Activated naive CD8-positive, alpha-beta T cell treated with anti-CD3 and anti-CD28 coated beads, Interleukin-2, amount 50 U/mL, for 24 hours (primary cell): ENCODE measurements at regions not wholly inside any gene's neighbourhood (a gene's known extent, or its start where the extent isn't known, plus 50 kb on each side); places are given as distances from the start of the nearest gene placed in this dataset.

ENCODE experiments used
- ATAC-seq: fragments of 150-1000 bp; cut with Tn5 transposase; one replicate; pipeline ENCODE4 v1.10.0; 2021
- DNase-seq: peaks from one replicate; pipeline ENCODE4 v3.0.0; 2021
- H3K27ac Mint-ChIP-seq: one replicate; pipeline ENCODE4 v1.8.0; 2021; ENCODE audit warnings: mild to moderate bottlenecking, mixed read lengths
- H3K27me3 Mint-ChIP-seq: one replicate; pipeline ENCODE4 v1.8.0; 2021; ENCODE audit warnings: mixed read lengths
- H3K36me3 Mint-ChIP-seq: one replicate; pipeline ENCODE4 v1.8.0; 2021; ENCODE audit warnings: low read depth, mixed read lengths
- H3K4me1 Mint-ChIP-seq: one replicate; pipeline ENCODE4 v1.8.0; 2021; ENCODE audit warnings: mixed read lengths
- H3K4me3 Mint-ChIP-seq: one replicate; pipeline ENCODE4 v1.8.0; 2021; ENCODE audit warnings: mild to moderate bottlenecking, moderate library complexity, mixed read lengths
- H3K9me3 Mint-ChIP-seq: one replicate; pipeline ENCODE4 v1.8.0; 2021; ENCODE audit warnings: mixed read lengths

- H3K9me3 Mint-ChIP-seq, result no peaks in the 10 kb centered on the region
- H3K27ac Mint-ChIP-seq, result no peak overlapping the region
- ATAC-seq (no peak), DNase-seq (no peak)
- no peak overlapping the region for H3K4me3 Mint-ChIP-seq
- H3K4me1 Mint-ChIP-seq, result peaks cover 3% of the 10 kb centered on the region
- H3K36me3 Mint-ChIP-seq, result peaks cover 2% of the 10 kb centered on the region
- no peaks in the 10 kb centered on the region for H3K27me3 Mint-ChIP-seq
Measured at GRCh38 chr2:12141618-12142258, 395.3 kb downstream of the LPIN1 start.

DNA sequence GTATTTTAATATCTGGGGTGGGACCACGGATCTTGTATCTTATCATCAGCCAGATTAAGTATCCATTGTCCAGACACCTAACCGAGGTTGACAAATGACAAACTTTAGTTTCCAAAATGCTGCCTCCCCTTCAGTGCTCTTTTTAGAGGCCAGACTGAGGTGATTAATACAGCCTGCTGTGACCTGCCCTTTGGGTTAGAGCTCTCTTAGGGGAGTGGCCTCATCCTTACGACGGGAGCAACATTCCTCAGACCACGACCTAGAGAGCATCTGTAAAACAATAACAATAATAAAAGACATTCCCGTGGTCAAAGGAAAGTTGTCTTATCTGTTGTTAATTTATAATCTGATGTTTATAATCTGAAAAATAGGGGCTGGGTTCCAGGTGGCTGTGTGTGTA is 405.3 kb downstream of the LPIN1 start:
- Mint-ChIP-seq H3K4me3 (no peak overlapping the region), H3K9me3 (no peaks in the 10 kb centered on the region), H3K27ac (no peak overlapping the region), H3K4me1 (no peaks in the 10 kb centered on the region), H3K27me3 (no peaks in the 10 kb centered on the region), H3K36me3 (no peaks in the 10 kb centered on the region)
- ATAC-seq, result no peak
- DNase-seq, result no peak

DNA sequence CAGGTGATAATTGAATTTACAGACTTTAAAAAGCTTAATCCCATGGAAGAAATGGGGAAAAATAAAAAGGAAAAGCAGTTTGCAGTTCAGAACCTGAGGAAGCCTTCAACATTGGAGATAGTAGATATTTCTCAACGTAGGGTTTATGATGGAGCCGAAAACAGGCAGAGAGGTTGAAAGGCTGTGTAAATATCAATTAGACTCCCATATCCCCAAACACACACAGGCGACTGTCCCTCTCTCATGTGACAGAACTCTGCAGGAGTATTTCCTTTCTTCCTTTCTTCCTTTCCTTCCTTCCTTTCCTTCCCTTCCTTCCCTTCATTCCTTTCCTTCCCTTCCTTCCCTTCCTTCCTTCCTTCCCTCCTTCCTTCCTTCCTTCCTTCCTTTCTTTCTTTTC is 406.5 kb downstream of the LPIN1 start:
- Mint-ChIP-seq H3K27me3 (peaks cover 2% of the 10 kb centered on the region), H3K4me3 (no peak overlapping the region), H3K9me3 (no peaks in the 10 kb centered on the region), H3K27ac (no peak overlapping the region), H3K36me3 (no peaks in the 10 kb centered on the region), H3K4me1 (no peaks in the 10 kb centered on the region)
- ATAC-seq (no peak), DNase-seq (no peak)

- H3K9me3 Mint-ChIP-seq, result peaks cover 2% of the 10 kb centered on the region
- ATAC-seq (no peak), DNase-seq (no peak)
- no peaks in the 10 kb centered on the region for H3K36me3 Mint-ChIP-seq
- no peaks in the 10 kb centered on the region for H3K4me1 Mint-ChIP-seq
- H3K27ac Mint-ChIP-seq, result no peak overlapping the region
- peaks cover 2% of the 10 kb centered on the region for H3K27me3 Mint-ChIP-seq
- no peak overlapping the region for H3K4me3 Mint-ChIP-seq
Measured at GRCh38 chr2:12155303-12156051, 409.0 kb downstream of the LPIN1 start.

DNA sequence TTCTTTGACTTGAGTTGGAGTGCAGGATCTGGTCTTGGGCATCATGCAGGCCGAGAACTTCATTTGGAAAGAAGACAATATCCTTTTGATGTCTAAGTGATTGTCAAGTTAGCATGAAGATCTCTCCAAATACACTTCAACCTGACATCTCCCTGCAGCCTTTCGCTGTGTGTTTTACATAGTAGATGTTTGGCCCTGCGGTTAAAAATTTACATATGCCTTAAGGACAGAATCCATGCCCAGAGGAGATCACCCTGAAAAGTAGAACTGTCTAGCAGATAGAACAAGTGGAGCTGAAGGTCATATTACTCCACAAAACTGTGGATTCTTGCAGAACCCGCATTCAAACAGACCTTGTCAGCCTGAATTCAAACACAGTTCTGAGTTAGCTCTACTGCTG is 409.9 kb downstream of the LPIN1 start:
- Mint-ChIP-seq H3K36me3 (no peaks in the 10 kb centered on the region), H3K4me1 (no peaks in the 10 kb centered on the region), H3K9me3 (peaks cover 4% of the 10 kb centered on the region), H3K27ac (no peak overlapping the region), H3K4me3 (no peak overlapping the region), H3K27me3 (peaks cover 2% of the 10 kb centered on the region)
- DNase-seq (no peak), ATAC-seq (no peak)

GRCh38 chr2:12161085-12161484 is 414.7 kb downstream of the LPIN1 start:
- no peak for DNase-seq
- Mint-ChIP-seq H3K4me3 (no peak overlapping the region), H3K4me1 (peaks cover 3% of the 10 kb centered on the region), H3K27ac (no peak overlapping the region), H3K36me3 (peaks cover 3% of the 10 kb centered on the region), H3K27me3 (peaks cover 9% of the 10 kb centered on the region), H3K9me3 (peaks cover 4% of the 10 kb centered on the region)
- ATAC-seq, result no peak

GRCh38 chr2:12162269-12163247 is 416.1 kb downstream of the LPIN1 start:
- Mint-ChIP-seq H3K9me3 (peaks cover 4% of the 10 kb centered on the region), H3K27me3 (peaks cover 7% of the 10 kb centered on the region), H3K27ac (no peak overlapping the region), H3K4me3 (no peak overlapping the region), H3K4me1 (peaks cover 3% of the 10 kb centered on the region), H3K36me3 (peaks cover 3% of the 10 kb centered on the region)
- ATAC-seq (no peak), DNase-seq (no peak)

DNA sequence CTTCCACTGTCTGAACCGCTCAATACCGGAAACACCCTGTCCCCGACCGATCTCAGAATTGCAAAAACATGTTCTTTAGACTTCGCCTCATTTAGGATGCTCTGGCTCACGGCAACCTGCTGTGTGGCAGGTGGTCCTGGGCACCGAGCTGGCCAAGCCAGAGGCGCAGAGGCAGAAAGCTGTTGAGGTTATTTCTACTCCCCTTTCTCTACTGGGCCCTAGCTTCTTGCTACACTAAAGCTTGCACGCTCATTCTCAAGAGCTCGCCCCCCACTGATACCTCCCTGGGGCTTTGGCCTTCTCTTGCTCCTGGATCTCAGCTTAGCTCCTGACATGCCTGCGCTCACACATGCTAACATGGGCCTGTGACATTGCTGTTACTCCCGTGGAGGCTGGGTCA is 417.4 kb downstream of the LPIN1 start:
- no peak for DNase-seq
- ATAC-seq, result no peak
- Mint-ChIP-seq H3K27ac (no peak overlapping the region), H3K4me1 (peaks cover 10% of the 10 kb centered on the region), H3K27me3 (peaks cover 7% of the 10 kb centered on the region), H3K36me3 (peaks cover 3% of the 10 kb centered on the region), H3K9me3 (peaks cover 4% of the 10 kb centered on the region), H3K4me3 (no peak overlapping the region)

- Mint-ChIP-seq H3K4me3 (no peak overlapping the region), H3K27ac (no peak overlapping the region), H3K9me3 (peaks cover 4% of the 10 kb centered on the region), H3K4me1 (peaks cover 18% of the 10 kb centered on the region), H3K27me3 (peaks cover 7% of the 10 kb centered on the region), H3K36me3 (peaks cover 3% of the 10 kb centered on the region)
- ATAC-seq, result peak; percentile 20
- DNase-seq, result no peak
Measured at GRCh38 chr2:12164689-12165088, 418.3 kb downstream of the LPIN1 start.

DNA sequence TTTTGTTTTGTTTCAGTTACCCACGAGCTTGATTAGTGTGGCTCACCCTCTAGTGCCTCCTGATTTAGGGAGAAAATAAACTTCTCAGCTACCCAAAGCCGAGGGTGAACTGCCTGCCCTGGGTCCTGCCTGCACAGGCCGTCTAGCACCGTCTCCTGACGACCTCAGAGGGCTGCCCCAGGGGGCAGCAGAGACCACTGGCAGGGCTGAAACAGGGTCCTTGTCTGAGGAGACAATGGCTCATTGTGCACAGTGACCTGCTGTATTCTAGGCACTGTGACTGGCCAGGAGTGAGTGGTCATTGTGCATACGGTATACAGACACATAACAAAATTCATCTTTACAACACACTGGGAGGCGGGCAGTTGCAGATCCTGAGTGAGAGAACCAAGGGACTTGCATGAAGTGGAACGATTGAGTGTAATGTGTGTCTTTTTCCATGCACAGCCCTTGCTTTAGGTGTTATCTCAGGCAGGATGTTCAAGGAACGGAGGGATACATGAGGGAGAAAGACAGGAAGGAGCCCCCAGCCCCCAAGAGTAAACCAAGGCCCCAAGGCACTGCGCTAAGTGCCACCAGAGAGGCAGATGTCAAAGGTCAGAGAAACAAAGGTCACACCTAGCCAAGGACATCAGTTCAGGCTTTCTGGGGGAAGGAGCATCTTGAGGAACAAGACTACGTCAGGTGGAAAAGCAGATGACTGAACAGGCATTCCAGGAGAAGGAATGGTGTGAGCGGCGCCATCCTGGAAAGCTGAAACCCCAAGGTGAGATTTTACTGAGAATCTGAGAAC is 421.3 kb downstream of the LPIN1 start:
- Mint-ChIP-seq H3K27ac (no peak overlapping the region), H3K4me3 (no peak overlapping the region), H3K9me3 (no peaks in the 10 kb centered on the region), H3K4me1 (peaks cover 25% of the 10 kb centered on the region), H3K36me3 (no peaks in the 10 kb centered on the region), H3K27me3 (peaks cover 3% of the 10 kb centered on the region)
- DNase-seq (no peak), ATAC-seq (peak; percentile 11)

DNA sequence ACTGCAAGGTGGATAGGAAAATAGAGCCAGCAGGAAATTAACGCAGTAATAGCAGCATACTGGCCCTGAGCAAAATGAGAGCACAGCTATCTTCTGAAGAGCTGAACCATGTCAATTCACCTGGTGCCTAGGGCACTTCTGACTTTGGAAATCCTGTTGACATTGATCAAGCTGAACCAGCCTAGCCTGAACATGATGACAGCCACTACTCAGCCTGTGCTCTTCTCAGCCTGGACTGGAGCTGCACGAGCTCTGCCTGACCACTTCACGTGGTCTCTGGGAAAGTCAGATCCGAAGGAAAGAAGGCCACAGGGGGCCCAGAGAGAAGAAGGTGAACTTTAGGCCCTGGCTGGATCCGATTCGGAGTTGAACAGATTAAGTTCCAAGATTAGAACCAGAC is 421.9 kb downstream of the LPIN1 start:
- Mint-ChIP-seq H3K9me3 (no peaks in the 10 kb centered on the region), H3K27me3 (peaks cover 3% of the 10 kb centered on the region), H3K27ac (no peak overlapping the region), H3K36me3 (no peaks in the 10 kb centered on the region), H3K4me3 (no peak overlapping the region), H3K4me1 (peaks cover 25% of the 10 kb centered on the region)
- DNase-seq, result no peak
- ATAC-seq, result no peak

DNA sequence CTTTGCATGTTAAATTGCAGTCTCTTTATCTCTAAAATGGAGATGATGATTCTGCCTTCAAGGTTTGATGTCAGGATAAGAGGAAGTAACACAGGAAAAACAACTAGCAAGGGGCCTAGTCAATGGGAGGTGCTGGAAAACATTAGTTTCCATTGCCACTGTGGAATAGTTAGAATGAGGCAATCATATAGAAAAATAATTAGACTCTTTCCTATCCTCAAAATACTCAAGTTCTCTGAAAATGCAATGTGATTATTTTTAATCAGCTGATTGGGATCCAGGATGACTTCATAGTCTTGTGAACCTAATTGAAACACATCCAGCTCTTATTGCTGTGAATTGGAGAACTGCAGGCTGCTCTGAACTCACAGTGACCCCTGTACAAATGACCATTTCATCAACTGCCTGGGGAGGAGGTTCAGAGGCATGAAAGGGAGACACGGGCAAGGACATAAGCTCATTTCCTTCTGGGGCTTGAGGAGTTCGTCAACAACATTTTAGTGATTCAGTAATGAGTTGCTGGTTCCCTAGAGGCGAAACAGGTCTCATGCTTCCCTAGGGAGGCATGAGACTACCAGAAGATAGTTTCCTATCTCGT is 422.5 kb downstream of the LPIN1 start:
- DNase-seq (no peak), ATAC-seq (no peak)
- H3K4me1 Mint-ChIP-seq, result peaks cover 25% of the 10 kb centered on the region
- no peak overlapping the region for H3K27ac Mint-ChIP-seq
- H3K36me3 Mint-ChIP-seq, result no peaks in the 10 kb centered on the region
- H3K9me3 Mint-ChIP-seq, result no peaks in the 10 kb centered on the region
- no peak overlapping the region for H3K4me3 Mint-ChIP-seq
- H3K27me3 Mint-ChIP-seq, result no peaks in the 10 kb centered on the region

GRCh38 chr2:12169721-12170120 is 423.3 kb downstream of the LPIN1 start:
- Mint-ChIP-seq H3K4me1 (peaks cover 25% of the 10 kb centered on the region), H3K4me3 (no peak overlapping the region), H3K36me3 (no peaks in the 10 kb centered on the region), H3K9me3 (no peaks in the 10 kb centered on the region), H3K27ac (no peak overlapping the region), H3K27me3 (no peaks in the 10 kb centered on the region)
- ATAC-seq, result peak; percentile 29
- peak; percentile 37 for DNase-seq

- H3K36me3 Mint-ChIP-seq, result no peaks in the 10 kb centered on the region
- no peak overlapping the region for H3K4me3 Mint-ChIP-seq
- H3K9me3 Mint-ChIP-seq, result no peaks in the 10 kb centered on the region
- ATAC-seq (no peak), DNase-seq (no peak)
- H3K27me3 Mint-ChIP-seq, result no peaks in the 10 kb centered on the region
- H3K27ac Mint-ChIP-seq, result no peak overlapping the region
- H3K4me1 Mint-ChIP-seq, result peaks cover 23% of the 10 kb centered on the region
Measured at GRCh38 chr2:12170121-12170520, 423.7 kb downstream of the LPIN1 start.
